ENCODE measurements at regions not wholly inside any gene's neighbourhood (a gene's known extent, or its start where the extent isn't known, plus 50 kb on each side); places are given as distances from the start of the nearest gene placed in this dataset.
"Not testable (repeated sequence)": the region's sequence is repeated elsewhere in the genome, so short reads cannot be mapped to it uniquely, and the experiment has no call there.

GRCh38 chr10:36488579-36488978, 636.8 kb upstream of the ANKRD30A start:
- DNase-seq = no peak

- no peak for DNase-seq
Observed at GRCh38 chr10:36479073-36479472, 646.3 kb upstream of the ANKRD30A start.

- DNase-seq = no peak
Observed at GRCh38 chr10:36476399-36476798, 649.0 kb upstream of the ANKRD30A start.

GRCh38 chr10:36475746-36476145, 649.7 kb upstream of the ANKRD30A start:
- DNase-seq = no peak

GRCh38 chr10:36474456-36474855, 650.9 kb upstream of the ANKRD30A start:
- no peak for DNase-seq

GRCh38 chr10:36473122-36473521, 652.3 kb upstream of the ANKRD30A start:
- no peak for DNase-seq

GRCh38 chr10:36469585-36469984, 655.8 kb upstream of the ANKRD30A start:
- no peak for DNase-seq

- no peak for DNase-seq
Observed at GRCh38 chr10:36468620-36469019, 656.8 kb upstream of the ANKRD30A start.

- no peak for DNase-seq
Observed at GRCh38 chr10:36465604-36466379, 659.6 kb upstream of the ANKRD30A start.

GRCh38 chr10:36464291-36464690, 661.1 kb upstream of the ANKRD30A start:
- DNase-seq = no peak

GRCh38 chr10:36463390-36463789, 662.0 kb upstream of the ANKRD30A start:
- no peak for DNase-seq

GRCh38 chr10:36462194-36462593, 663.2 kb upstream of the ANKRD30A start:
- no peak for DNase-seq

- DNase-seq = not testable (repeated sequence)
Observed at GRCh38 chr10:36458437-36458836, 667.0 kb upstream of the ANKRD30A start.

- DNase-seq = no peak
Observed at GRCh38 chr10:36457751-36458150, 667.6 kb upstream of the ANKRD30A start.

GRCh38 chr10:36455526-36456133, 669.8 kb upstream of the ANKRD30A start:
- DNase-seq = no peak

- DNase-seq = no peak
Observed at GRCh38 chr10:36452851-36453250, 672.5 kb upstream of the ANKRD30A start.

GRCh38 chr10:36451391-36451970, 673.9 kb upstream of the ANKRD30A start:
- no peak for DNase-seq

- DNase-seq = no peak
Observed at GRCh38 chr10:36450380-36450779, 675.0 kb upstream of the ANKRD30A start.

- DNase-seq = no peak
Observed at GRCh38 chr10:36448760-36449691, 676.4 kb upstream of the ANKRD30A start.

- DNase-seq = no peak
Observed at GRCh38 chr10:36446881-36447280, 678.5 kb upstream of the ANKRD30A start.

GRCh38 chr10:36443233-36443632, 682.2 kb upstream of the ANKRD30A start:
- DNase-seq = no peak

GRCh38 chr10:36441557-36441956, 683.8 kb upstream of the ANKRD30A start:
- no peak for DNase-seq

- DNase-seq = no peak
Observed at GRCh38 chr10:36440539-36440938, 684.9 kb upstream of the ANKRD30A start.

All from AML-193 (cell line).